ENCODE measurements at regions not wholly inside any gene's neighbourhood (a gene's known extent, or its start where the extent isn't known, plus 50 kb on each side); places are given as distances from the start of the nearest gene placed in this dataset.

GRCh38 chr1:232687728-232688127, 57.8 kb upstream of the SIPA1L2 start:
- Histone ChIP-seq H3K4me3 (ENCODE audit: control insufficient read depth in 2 of 3, extremely low read depth in 1 of 3, insufficient read depth in 2 of 3, low read depth in 1 of 3, low read length in 3 of 3) (no peak overlapping the region), H3K27ac (ENCODE audit: control insufficient read depth, insufficient read depth, low read length) (no peak overlapping the region), H3K79me2 (ENCODE audit: control insufficient read depth, insufficient read depth, low read length) (no peaks in the 10 kb centered on the region), H3K9ac (ENCODE audit: control insufficient read depth, extremely low read depth, insufficient read depth, low read length) (no peak overlapping the region), H3K4me2 (ENCODE audit: control insufficient read depth, extremely low read depth, insufficient read depth, low read depth, low read length) (no peak overlapping the region), H3K27me3 (ENCODE audit: control insufficient read depth, extremely low read depth, insufficient read depth, low read length) (peaks cover 7% of the 10 kb centered on the region), H3K9me3 (ENCODE audit: control insufficient read depth, low read depth, low read length) (no peaks in the 10 kb centered on the region), H3K36me3 (ENCODE audit: control insufficient read depth in 2 of 2, extremely low read depth in 1 of 2, insufficient read depth in 2 of 2, low read length in 2 of 2) (no peaks in the 10 kb centered on the region), H4K20me1 (ENCODE audit: control insufficient read depth, extremely low read depth, insufficient read depth, low read length) (no peaks in the 10 kb centered on the region), H3K4me1 (ENCODE audit: control insufficient read depth, extremely low read depth, insufficient read depth, low read length) (peaks cover 7% of the 10 kb centered on the region), H2AFZ (ENCODE audit: control insufficient read depth, low read length) (no peak overlapping the region), H3K9me1 (ENCODE audit: control insufficient read depth, extremely low read depth, insufficient read depth, low read length) (no peaks in the 10 kb centered on the region)
- TF ChIP-seq, protein P1, sequence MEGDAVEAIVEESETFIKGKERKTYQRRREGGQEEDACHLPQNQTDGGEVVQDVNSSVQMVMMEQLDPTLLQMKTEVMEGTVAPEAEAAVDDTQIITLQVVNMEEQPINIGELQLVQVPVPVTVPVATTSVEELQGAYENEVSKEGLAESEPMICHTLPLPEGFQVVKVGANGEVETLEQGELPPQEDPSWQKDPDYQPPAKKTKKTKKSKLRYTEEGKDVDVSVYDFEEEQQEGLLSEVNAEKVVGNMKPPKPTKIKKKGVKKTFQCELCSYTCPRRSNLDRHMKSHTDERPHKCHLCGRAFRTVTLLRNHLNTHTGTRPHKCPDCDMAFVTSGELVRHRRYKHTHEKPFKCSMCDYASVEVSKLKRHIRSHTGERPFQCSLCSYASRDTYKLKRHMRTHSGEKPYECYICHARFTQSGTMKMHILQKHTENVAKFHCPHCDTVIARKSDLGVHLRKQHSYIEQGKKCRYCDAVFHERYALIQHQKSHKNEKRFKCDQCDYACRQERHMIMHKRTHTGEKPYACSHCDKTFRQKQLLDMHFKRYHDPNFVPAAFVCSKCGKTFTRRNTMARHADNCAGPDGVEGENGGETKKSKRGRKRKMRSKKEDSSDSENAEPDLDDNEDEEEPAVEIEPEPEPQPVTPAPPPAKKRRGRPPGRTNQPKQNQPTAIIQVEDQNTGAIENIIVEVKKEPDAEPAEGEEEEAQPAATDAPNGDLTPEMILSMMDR (optimal IDR thresholded peaks at IDR 0.05 in 1 of 3, IDR thresholded peaks at IDR 0.05 in 1 of 3, conservative IDR thresholded peaks at IDR 0.05 in 1 of 3; ENCODE audit: extremely low read depth in 1 of 3, insufficient read depth in 2 of 3, low read length in 3 of 3), result no peak
- TF ChIP-seq EZH2 (IDR thresholded peaks at IDR 0.05; ENCODE audit: low read length), result no peak
- dilution Hi-C loops (cut with MboI; ENCODE audit: extremely low pct_ligation_motif_present, low sequenced_read_pairs), result no loop called here
- no peak for DNase-seq (ENCODE audit: low read depth, low spot score)
- FAIRE-seq, result no peak

GRCh38 chr1:232688398-232688797, 58.5 kb upstream of the SIPA1L2 start:
- Histone ChIP-seq H3K9me1 (ENCODE audit: control insufficient read depth, extremely low read depth, insufficient read depth, low read length) (no peaks in the 10 kb centered on the region), H3K27me3 (ENCODE audit: control insufficient read depth, extremely low read depth, insufficient read depth, low read length) (peaks cover 13% of the 10 kb centered on the region), H3K4me1 (ENCODE audit: control insufficient read depth, extremely low read depth, insufficient read depth, low read length) (peaks cover 7% of the 10 kb centered on the region), H3K79me2 (ENCODE audit: control insufficient read depth, insufficient read depth, low read length) (no peaks in the 10 kb centered on the region), H4K20me1 (ENCODE audit: control insufficient read depth, extremely low read depth, insufficient read depth, low read length) (no peaks in the 10 kb centered on the region), H2AFZ (ENCODE audit: control insufficient read depth, low read length) (no peak overlapping the region), H3K4me3 (ENCODE audit: control insufficient read depth in 2 of 3, extremely low read depth in 1 of 3, insufficient read depth in 2 of 3, low read depth in 1 of 3, low read length in 3 of 3) (no peak overlapping the region), H3K27ac (ENCODE audit: control insufficient read depth, insufficient read depth, low read length) (no peak overlapping the region), H3K4me2 (ENCODE audit: control insufficient read depth, extremely low read depth, insufficient read depth, low read depth, low read length) (no peak overlapping the region), H3K9ac (ENCODE audit: control insufficient read depth, extremely low read depth, insufficient read depth, low read length) (no peak overlapping the region), H3K9me3 (ENCODE audit: control insufficient read depth, low read depth, low read length) (no peaks in the 10 kb centered on the region), H3K36me3 (ENCODE audit: control insufficient read depth in 2 of 2, extremely low read depth in 1 of 2, insufficient read depth in 2 of 2, low read length in 2 of 2) (no peaks in the 10 kb centered on the region)
- FAIRE-seq (no peak), DNase-seq (ENCODE audit: low read depth, low spot score) (no peak)
- TF ChIP-seq, protein P1 (optimal IDR thresholded peaks at IDR 0.05 in 1 of 3, IDR thresholded peaks at IDR 0.05 in 1 of 3, conservative IDR thresholded peaks at IDR 0.05 in 1 of 3; ENCODE audit: extremely low read depth in 1 of 3, insufficient read depth in 2 of 3, low read length in 3 of 3), result no peak
- TF ChIP-seq EZH2 (IDR thresholded peaks at IDR 0.05; ENCODE audit: low read length), result no peak
- dilution Hi-C loops (cut with MboI; ENCODE audit: extremely low pct_ligation_motif_present, low sequenced_read_pairs), result no loop called here
